ENCODE measurements at regions not wholly inside any gene's neighbourhood (a gene's known extent, or its start where the extent isn't known, plus 50 kb on each side); places are given as distances from the start of the nearest gene placed in this dataset.
"Not testable (repeated sequence)": the region's sequence is repeated elsewhere in the genome, so short reads cannot be mapped to it uniquely, and the experiment has no call there.

DNA sequence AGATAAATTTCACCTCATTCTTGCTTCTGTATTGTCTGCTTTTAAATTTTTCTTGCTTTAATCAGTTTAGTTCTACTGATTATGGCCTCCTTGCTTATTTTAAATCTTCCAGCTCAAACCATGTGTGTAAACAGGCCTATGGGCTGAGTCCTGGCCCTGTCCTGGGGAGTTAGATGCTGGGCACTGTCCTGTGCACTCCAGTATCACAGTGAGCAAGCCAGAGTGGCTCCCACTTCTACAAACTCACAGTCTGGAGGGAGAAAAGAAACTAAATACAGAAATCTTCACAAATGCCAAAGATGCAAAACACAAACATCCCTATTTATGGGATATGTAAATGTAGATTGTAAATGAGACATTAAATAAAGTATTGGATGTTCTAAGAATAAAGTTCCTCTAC is 101.1 kb upstream of the POGK start:
- H3K4me3 Mint-ChIP-seq (ENCODE audit: unreplicated experiment) = no peak overlapping the region
- no peaks in the 10 kb centered on the region for H3K36me3 Mint-ChIP-seq (ENCODE audit: unreplicated experiment)
- no peaks in the 10 kb centered on the region for H3K27me3 Mint-ChIP-seq (ENCODE audit: unreplicated experiment)
- no peak overlapping the region for H3K27ac Mint-ChIP-seq (ENCODE audit: unreplicated experiment)
- DNase-seq (ENCODE audit: extremely low spot score, unreplicated experiment) = no peak
- no peaks in the 10 kb centered on the region for H3K4me1 Mint-ChIP-seq (ENCODE audit: unreplicated experiment)
- peaks cover 11% of the 10 kb centered on the region for H3K9me3 Mint-ChIP-seq (ENCODE audit: unreplicated experiment)
- TF ChIP-seq CTCF (IDR thresholded peaks at IDR 0.05) = no peak

GRCh38 chr1:166738873-166739272 is 100.4 kb upstream of the POGK start:
- TF ChIP-seq CTCF (IDR thresholded peaks at IDR 0.05) = no peak
- no peaks in the 10 kb centered on the region for H3K36me3 Mint-ChIP-seq (ENCODE audit: unreplicated experiment)
- H3K27me3 Mint-ChIP-seq (ENCODE audit: unreplicated experiment) = no peaks in the 10 kb centered on the region
- no peak for DNase-seq (ENCODE audit: extremely low spot score, unreplicated experiment)
- H3K4me3 Mint-ChIP-seq (ENCODE audit: unreplicated experiment) = no peak overlapping the region
- peaks cover 4% of the 10 kb centered on the region for H3K9me3 Mint-ChIP-seq (ENCODE audit: unreplicated experiment)
- no peaks in the 10 kb centered on the region for H3K4me1 Mint-ChIP-seq (ENCODE audit: unreplicated experiment)
- no peak overlapping the region for H3K27ac Mint-ChIP-seq (ENCODE audit: unreplicated experiment)

DNA sequence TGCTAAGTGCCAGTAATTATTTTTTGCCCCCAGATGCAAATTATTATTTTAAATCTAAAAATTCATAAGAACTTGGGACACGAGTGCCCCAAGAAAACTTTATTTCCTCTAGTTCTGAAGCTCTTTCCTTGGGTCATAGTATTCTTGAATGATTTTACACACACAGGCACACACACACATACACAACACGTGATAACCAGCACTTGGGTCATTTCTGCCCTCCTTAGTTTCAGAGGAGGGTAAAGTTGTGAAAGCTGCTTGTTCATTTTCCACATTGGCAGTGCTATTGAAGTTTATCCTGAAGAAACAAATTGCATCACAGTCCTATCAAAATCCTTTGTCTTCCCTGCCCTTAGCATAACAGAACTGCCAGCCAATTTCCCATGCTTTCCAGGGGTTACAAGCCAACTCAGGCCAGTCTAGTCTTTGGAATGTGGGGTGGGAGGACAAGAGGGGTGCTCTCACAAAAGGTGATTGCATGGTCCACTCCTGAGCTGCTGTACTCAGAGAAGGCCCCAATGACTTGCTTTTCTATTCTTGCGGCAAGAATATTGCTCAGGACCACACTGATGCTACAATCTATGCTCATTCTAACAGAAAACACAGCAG is 98.5 kb upstream of the POGK start:
- Mint-ChIP-seq H3K4me1 (ENCODE audit: unreplicated experiment) (no peaks in the 10 kb centered on the region), H3K27me3 (ENCODE audit: unreplicated experiment) (no peaks in the 10 kb centered on the region), H3K27ac (ENCODE audit: unreplicated experiment) (no peak overlapping the region), H3K36me3 (ENCODE audit: unreplicated experiment) (peaks cover 2% of the 10 kb centered on the region), H3K4me3 (ENCODE audit: unreplicated experiment) (no peak overlapping the region), H3K9me3 (ENCODE audit: unreplicated experiment) (peaks cover 8% of the 10 kb centered on the region)
- TF ChIP-seq CTCF (IDR thresholded peaks at IDR 0.05) = no peak
- no peak for DNase-seq (ENCODE audit: extremely low spot score, unreplicated experiment)

DNA sequence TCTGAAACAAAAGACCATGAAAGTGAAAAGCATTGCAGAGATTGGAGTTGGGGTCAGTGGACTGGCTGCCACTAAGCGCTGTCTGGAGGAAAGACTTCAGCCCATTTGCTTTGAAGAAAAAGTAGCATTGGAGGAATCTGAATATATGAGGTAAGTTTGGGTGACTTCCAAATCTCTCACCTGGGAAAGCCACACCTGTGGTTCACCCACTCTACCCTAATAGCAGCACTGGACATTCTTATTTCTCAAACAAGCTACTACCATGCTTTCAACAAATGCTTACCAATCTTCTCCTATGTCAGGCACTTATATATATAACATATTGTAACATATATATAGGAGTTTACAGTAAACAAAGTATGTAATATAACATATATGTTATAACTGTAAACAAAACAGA is 76.0 kb upstream of the POGK start:
- H3K27ac Mint-ChIP-seq (ENCODE audit: unreplicated experiment) = no peak overlapping the region
- no peaks in the 10 kb centered on the region for H3K27me3 Mint-ChIP-seq (ENCODE audit: unreplicated experiment)
- no peak overlapping the region for H3K4me3 Mint-ChIP-seq (ENCODE audit: unreplicated experiment)
- DNase-seq (ENCODE audit: extremely low spot score, unreplicated experiment) = no peak
- H3K4me1 Mint-ChIP-seq (ENCODE audit: unreplicated experiment) = no peaks in the 10 kb centered on the region
- no peak for TF ChIP-seq CTCF (IDR thresholded peaks at IDR 0.05)
- H3K9me3 Mint-ChIP-seq (ENCODE audit: unreplicated experiment) = no peaks in the 10 kb centered on the region
- no peaks in the 10 kb centered on the region for H3K36me3 Mint-ChIP-seq (ENCODE audit: unreplicated experiment)

GRCh38 chr1:166766942-166767341 is 72.3 kb upstream of the POGK start:
- Mint-ChIP-seq H3K27ac (ENCODE audit: unreplicated experiment) (no peak overlapping the region), H3K9me3 (ENCODE audit: unreplicated experiment) (no peaks in the 10 kb centered on the region), H3K4me3 (ENCODE audit: unreplicated experiment) (no peak overlapping the region), H3K27me3 (ENCODE audit: unreplicated experiment) (no peaks in the 10 kb centered on the region), H3K4me1 (ENCODE audit: unreplicated experiment) (no peaks in the 10 kb centered on the region), H3K36me3 (ENCODE audit: unreplicated experiment) (no peaks in the 10 kb centered on the region)
- DNase-seq (ENCODE audit: extremely low spot score, unreplicated experiment) = no peak
- TF ChIP-seq CTCF (IDR thresholded peaks at IDR 0.05) = no peak

DNA sequence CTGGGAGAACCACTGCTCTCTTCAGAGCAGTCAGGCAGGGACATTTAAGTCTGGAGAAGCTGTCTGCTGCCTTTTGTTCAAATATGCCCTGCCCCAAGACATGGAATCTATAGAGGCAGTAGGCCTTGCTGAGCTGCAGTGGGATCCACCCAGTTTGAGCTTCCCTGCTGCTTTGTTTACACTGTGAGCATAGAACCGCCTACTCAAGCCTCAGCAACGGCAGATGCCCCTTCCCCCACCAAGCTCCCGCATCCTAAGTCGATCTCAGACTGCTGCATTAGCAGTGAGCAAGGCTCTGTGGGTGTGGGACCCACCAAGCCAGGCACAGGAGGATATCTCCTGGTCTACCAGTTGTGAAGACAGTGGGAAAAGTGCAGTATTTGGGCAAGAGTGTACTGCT is 54.6 kb upstream of the POGK start:
- DNase-seq (ENCODE audit: extremely low spot score, unreplicated experiment); H3K9me3 Mint-ChIP-seq (ENCODE audit: unreplicated experiment); H3K36me3 Mint-ChIP-seq (ENCODE audit: unreplicated experiment); H3K4me1 Mint-ChIP-seq (ENCODE audit: unreplicated experiment); H3K27ac Mint-ChIP-seq (ENCODE audit: unreplicated experiment); H3K4me3 Mint-ChIP-seq (ENCODE audit: unreplicated experiment); H3K27me3 Mint-ChIP-seq (ENCODE audit: unreplicated experiment): not testable (repeated sequence)
